ENCODE measurements at regions not wholly inside any gene's neighbourhood (a gene's known extent, or its start where the extent isn't known, plus 50 kb on each side); places are given as distances from the start of the nearest gene placed in this dataset.

DNA sequence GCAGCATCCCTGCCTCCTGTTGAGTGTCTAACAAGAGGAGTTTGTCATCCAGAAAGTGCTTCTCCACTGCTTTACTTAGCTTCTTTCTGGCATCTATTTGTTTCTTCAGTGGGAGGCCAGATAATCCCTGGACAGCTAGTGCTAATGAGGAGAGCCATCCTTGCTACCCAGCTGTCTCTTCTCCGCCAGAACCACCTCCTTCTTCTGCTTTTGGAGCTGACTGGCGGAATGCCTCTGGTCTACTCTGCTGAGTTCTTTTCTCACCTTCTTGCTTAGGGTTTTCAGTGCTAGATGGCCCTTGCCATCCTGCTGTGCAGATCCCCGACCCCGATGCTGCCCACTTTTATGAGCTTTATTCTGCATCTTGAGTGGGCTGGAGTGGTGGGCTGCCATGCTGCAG, 145.8 kb downstream of the GPBP1 start:
- no peaks in the 10 kb centered on the region for H3K4me1 ChIP-seq
- no peak for TF ChIP-seq CTCF (IDR thresholded peaks at IDR 0.05)
- H3K27ac ChIP-seq = no peak overlapping the region
- intact Hi-C loops (cut with DNase I) = no loop called here
- FAIRE-seq (no peak), ATAC-seq (no peak), DNase-seq (no peak)
- no peaks in the 10 kb centered on the region for H3K9me3 ChIP-seq
- no peaks in the 10 kb centered on the region for H3K36me3 ChIP-seq
- 92 to 94% methylated on average over 4 of the region's 4 CpGs for WGBS, 2 donors
- H3K27me3 ChIP-seq = no peaks in the 10 kb centered on the region
- no peak overlapping the region for H3K4me3 ChIP-seq

- Histone ChIP-seq H3K4me1 (no peaks in the 10 kb centered on the region), H3K27ac (no peak overlapping the region), H3K27me3 (no peaks in the 10 kb centered on the region), H3K9me3 (no peaks in the 10 kb centered on the region), H3K36me3 (no peaks in the 10 kb centered on the region), H3K4me3 (no peak overlapping the region)
- DNase-seq (no peak), ATAC-seq (no peak), FAIRE-seq (no peak)
- intact Hi-C loops (cut with DNase I) = no loop called here
- 95% methylated on average over 5 of the region's 5 CpGs for WGBS, 2 donors
- TF ChIP-seq CTCF (IDR thresholded peaks at IDR 0.05) = no peak
Observed at GRCh38 chr5:57318251-57318650, 144.4 kb downstream of the GPBP1 start.

DNA sequence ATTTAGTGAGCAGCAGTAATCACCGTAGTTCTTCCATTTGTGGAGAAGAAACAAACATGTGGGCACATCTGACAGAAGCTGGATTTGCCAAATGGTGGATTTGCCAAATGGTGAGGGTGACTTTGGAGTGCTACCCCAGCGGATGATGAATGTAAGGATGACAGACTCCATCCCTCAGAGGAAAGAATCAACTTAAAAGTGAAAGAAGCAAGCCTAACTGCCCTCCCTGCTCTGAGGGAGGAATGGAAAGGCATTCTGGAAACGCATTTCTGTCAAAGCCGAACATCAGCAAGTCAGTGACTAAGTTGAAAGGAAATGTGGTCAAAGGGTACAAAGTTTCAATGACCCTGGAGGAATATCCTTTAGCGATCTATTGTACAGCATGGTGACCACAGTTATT, 143.5 kb downstream of the GPBP1 start:
- H3K27ac ChIP-seq = no peak overlapping the region
- WGBS, 2 donors = 87 to 95% methylated on average over 5 of the region's 5 CpGs
- TF ChIP-seq CTCF (IDR thresholded peaks at IDR 0.05) = no peak
- H3K9me3 ChIP-seq = no peaks in the 10 kb centered on the region
- intact Hi-C loops (cut with DNase I) = no loop called here
- ATAC-seq (no peak), DNase-seq (no peak), FAIRE-seq (no peak)
- no peaks in the 10 kb centered on the region for H3K27me3 ChIP-seq
- no peaks in the 10 kb centered on the region for H3K36me3 ChIP-seq
- H3K4me3 ChIP-seq = no peak overlapping the region
- peaks cover 0 to 2% (median 1%) of the 10 kb centered on the region in 3 donors for H3K4me1 ChIP-seq

DNA sequence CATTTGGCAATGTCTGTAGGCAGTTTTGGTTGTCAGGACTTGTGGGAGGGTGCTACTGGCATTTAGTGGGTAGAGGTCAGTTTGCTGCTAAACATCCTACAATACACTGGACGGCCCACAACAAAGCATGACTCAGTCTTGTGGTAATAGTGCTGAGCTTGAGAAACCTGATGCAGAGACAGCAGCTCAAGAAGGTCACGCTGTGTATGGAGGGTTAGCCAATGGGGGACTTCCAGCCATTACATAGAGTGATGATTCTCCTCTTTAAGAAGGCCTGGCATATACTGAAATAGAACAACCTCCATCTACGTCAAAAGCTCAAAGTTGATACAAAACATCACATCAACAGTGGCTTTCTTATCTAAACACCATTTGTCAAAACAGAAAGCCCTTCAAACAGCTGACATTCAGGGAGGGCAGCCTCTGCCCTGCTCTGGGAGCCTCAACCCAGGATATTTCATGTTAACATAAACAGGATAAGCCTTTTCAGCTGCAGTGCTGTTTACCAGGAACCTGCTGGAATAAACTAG, 143.0 kb downstream of the GPBP1 start:
- H3K27ac ChIP-seq = no peak overlapping the region
- TF ChIP-seq CTCF (IDR thresholded peaks at IDR 0.05) = no peak
- H3K4me3 ChIP-seq = no peak overlapping the region
- no peak for DNase-seq
- whole genome bisulfite sequencing, 2 donors = 81 to 85% methylated on average over 3 of the region's 3 CpGs
- no peaks in the 10 kb centered on the region for H3K27me3 ChIP-seq
- intact Hi-C loops (cut with DNase I) = no loop called here
- FAIRE-seq = no peak
- peak in 2 of 4 donors; percentile 63 to 72 for ATAC-seq
- no peaks in the 10 kb centered on the region for H3K9me3 ChIP-seq
- peaks cover 0 to 7% (median 5%) of the 10 kb centered on the region in 3 donors for H3K4me1 ChIP-seq
- H3K36me3 ChIP-seq = no peaks in the 10 kb centered on the region

GRCh38 chr5:57315941-57316340, 142.1 kb downstream of the GPBP1 start:
- intact Hi-C loops (cut with DNase I) = no loop called here
- Histone ChIP-seq H3K4me1 (peaks cover 0 to 14% (median 10%) of the 10 kb centered on the region in 3 donors), H3K4me3 (no peak overlapping the region), H3K36me3 (no peaks in the 10 kb centered on the region), H3K27me3 (no peaks in the 10 kb centered on the region), H3K27ac (no peak overlapping the region), H3K9me3 (no peaks in the 10 kb centered on the region)
- FAIRE-seq (no peak), ATAC-seq (no peak), DNase-seq (no peak)
- TF ChIP-seq CTCF (IDR thresholded peaks at IDR 0.05) = no peak
- 96% methylated on average over 3 of the region's 3 CpGs for WGBS, 2 donors

Data from pancreas (tissue), 10 donors.